Tibial nerve (tissue), 4 donors: ENCODE measurements at regions not wholly inside any gene's neighbourhood (a gene's known extent, or its start where the extent isn't known, plus 50 kb on each side); places are given as distances from the start of the nearest gene placed in this dataset.

Experiments
- DNase-seq, 2 donors: peaks; one replicate each; pipeline ENCODE4 v3.0.0-alpha.2; 2019; ENCODE audit warnings: low spot score in 2 of 2
- H3K27ac ChIP-seq, 4 donors: fragments of 200-600 bp; sonication (generic) in 3 of 4; one replicate each; pipeline ENCODE4 v1.5.1; 2017 to 2019; ENCODE audit warnings: mild to moderate bottlenecking in 1 of 4
- H3K27me3 ChIP-seq, 2 donors: fragments of 200-600 bp; sonication (generic) in 1 of 2; one replicate each; pipeline versions ENCODE4 v1.5.1 to v1.6.0; 2017 to 2019
- H3K36me3 ChIP-seq, 3 donors: fragments of 200-600 bp; sonication (generic); one replicate each; pipeline ENCODE4 v1.5.1; 2018 to 2019
- H3K4me1 ChIP-seq, 4 donors: fragments of 200-600 bp; sonication (generic) in 3 of 4; one replicate each; pipeline ENCODE4 v1.5.1; 2017 to 2019
- H3K4me3 ChIP-seq, 4 donors: fragments of 200-600 bp; sonication (generic) in 3 of 4; one replicate each; pipeline ENCODE4 v1.5.1; 2017 to 2019; ENCODE audit warnings: mild to moderate bottlenecking in 1 of 4, moderate library complexity in 1 of 4
- H3K9me3 ChIP-seq, 4 donors: fragments of 200-600 bp; sonication (generic) in 3 of 4; one replicate each; pipeline ENCODE4 v1.5.1; 2017 to 2019
- CTCF ChIP-seq, 5 experiments: fragments of 200-600 bp in 3 of 5; fragments of 450-650 bp in 2 of 5; sonication (generic) in 3 of 5; IDR thresholded peaks; one replicate each; pipeline ENCODE4 v1.5.1; 2016 to 2019; ENCODE audit warnings: antibody characterized with exemption in 5 of 5, mild to moderate bottlenecking in 3 of 5, moderate library complexity in 2 of 5
- EP300 ChIP-seq, 2 donors: sonication (generic); formaldehyde crosslinking; IDR thresholded peaks; one replicate each; pipeline ENCODE4 v1.6.1; 2017; ENCODE audit warnings: antibody characterized with exemption in 2 of 2, mild to moderate bottlenecking in 1 of 2
- POLR2A ChIP-seq, 2 donors: fragments of 450-650 bp; IDR thresholded peaks; one replicate each; pipeline ENCODE4 v1.6.1; 2017; ENCODE audit warnings: antibody characterized with exemption in 2 of 2, mild to moderate bottlenecking in 2 of 2, moderate library complexity in 2 of 2
- WGBS, 2 donors: methylation state at CpG; one replicate each; pipeline ENCODE4 v1.1.5; 2018; 5-methylcytosine and 5-hydroxymethylcytosine counted together

GRCh38 chr6:2546901-2547300 is 203.8 kb downstream of the MYLK4 start:
- Histone ChIP-seq H3K4me1 (no peaks in the 10 kb centered on the region), H3K36me3 (no peaks in the 10 kb centered on the region), H3K27me3 (no peaks in the 10 kb centered on the region), H3K27ac (no peak overlapping the region), H3K9me3 (no peaks in the 10 kb centered on the region), H3K4me3 (no peak overlapping the region)
- TF ChIP-seq EP300 (IDR thresholded peaks at IDR 0.05) (no peak), CTCF (IDR thresholded peaks at IDR 0.05) (no peak), POLR2A (IDR thresholded peaks at IDR 0.05) (no peak)
- no peak for DNase-seq
- 60 to 66% methylated on average over 8 of the region's 8 CpGs for WGBS, 2 donors

GRCh38 chr6:2545383-2546038 is 205.2 kb downstream of the MYLK4 start:
- TF ChIP-seq EP300 (IDR thresholded peaks at IDR 0.05) (no peak), POLR2A (IDR thresholded peaks at IDR 0.05) (no peak), CTCF (IDR thresholded peaks at IDR 0.05) (no peak)
- Histone ChIP-seq H3K27ac (no peak overlapping the region), H3K27me3 (no peaks in the 10 kb centered on the region), H3K4me3 (no peak overlapping the region), H3K36me3 (no peaks in the 10 kb centered on the region), H3K4me1 (no peaks in the 10 kb centered on the region), H3K9me3 (no peaks in the 10 kb centered on the region)
- 82 to 86% methylated on average over 6 of the region's 6 CpGs for WGBS, 2 donors
- DNase-seq = no peak

GRCh38 chr6:2543321-2543720 is 207.4 kb downstream of the MYLK4 start:
- Histone ChIP-seq H3K27ac (no peak overlapping the region), H3K4me3 (no peak overlapping the region), H3K4me1 (no peaks in the 10 kb centered on the region), H3K36me3 (no peaks in the 10 kb centered on the region), H3K27me3 (no peaks in the 10 kb centered on the region), H3K9me3 (no peaks in the 10 kb centered on the region)
- TF ChIP-seq POLR2A (IDR thresholded peaks at IDR 0.05) (no peak), EP300 (IDR thresholded peaks at IDR 0.05) (no peak), CTCF (IDR thresholded peaks at IDR 0.05) (no peak)
- 88 to 89% methylated on average over 2 of the region's 2 CpGs for WGBS, 2 donors
- no peak for DNase-seq

GRCh38 chr6:2542858-2543218 is 207.9 kb downstream of the MYLK4 start:
- Histone ChIP-seq H3K4me1 (no peaks in the 10 kb centered on the region), H3K27ac (no peak overlapping the region), H3K9me3 (no peaks in the 10 kb centered on the region), H3K27me3 (no peaks in the 10 kb centered on the region), H3K4me3 (no peak overlapping the region), H3K36me3 (no peaks in the 10 kb centered on the region)
- TF ChIP-seq CTCF (IDR thresholded peaks at IDR 0.05) = no peak
- TF ChIP-seq EP300 (IDR thresholded peaks at IDR 0.05) = no peak
- no peak for TF ChIP-seq POLR2A (IDR thresholded peaks at IDR 0.05)
- WGBS, 2 donors = 75% methylated on average over 4 of the region's 4 CpGs
- DNase-seq = no peak

GRCh38 chr6:2542101-2542857 is 208.4 kb downstream of the MYLK4 start:
- TF ChIP-seq POLR2A (IDR thresholded peaks at IDR 0.05) = no peak
- no peak for TF ChIP-seq EP300 (IDR thresholded peaks at IDR 0.05)
- TF ChIP-seq CTCF (IDR thresholded peaks at IDR 0.05) = no peak
- 75 to 83% methylated on average over 8 of the region's 8 CpGs for WGBS, 2 donors
- DNase-seq = no peak
- Histone ChIP-seq H3K9me3 (no peaks in the 10 kb centered on the region), H3K4me3 (no peak overlapping the region), H3K36me3 (no peaks in the 10 kb centered on the region), H3K27ac (no peak overlapping the region), H3K27me3 (no peaks in the 10 kb centered on the region), H3K4me1 (no peaks in the 10 kb centered on the region)
